Liver (tissue), 8 donors: ENCODE measurements at regions not wholly inside any gene's neighbourhood (a gene's known extent, or its start where the extent isn't known, plus 50 kb on each side); places are given as distances from the start of the nearest gene placed in this dataset.
A peak's percentile ranks its signal among the peaks of the same experiment; 100 is the strongest.

ENCODE experiments used
- DNase-seq: peaks from one replicate; pipeline ENCODE4 v3.0.0-alpha.2; 2017; ENCODE audit warnings: low spot score
- H3K27ac ChIP-seq, 2 donors: one replicate each; pipeline ENCODE4 v1.7.0; 2013; ENCODE audit warnings: inconsistent platforms in 2 of 2, low read length in 2 of 2, control low read depth in 1 of 2, low read depth in 1 of 2, mild to moderate bottlenecking in 1 of 2
- H3K27me3 ChIP-seq, 4 donors: one replicate each; pipeline versions ENCODE4 v1.6.1 to v1.7.0; 2013; ENCODE audit warnings: low read length in 3 of 4, inconsistent platforms in 1 of 4, mild to moderate bottlenecking in 1 of 4, moderate library complexity in 1 of 4; ENCODE audit not compliant: control insufficient read depth in 4 of 4, insufficient read depth in 4 of 4
- H3K36me3 ChIP-seq, 4 donors: one replicate each; pipeline versions ENCODE4 v1.6.1 to v1.7.0; 2013; ENCODE audit warnings: low read length in 3 of 4, mild to moderate bottlenecking in 3 of 4, low read depth in 1 of 4, moderate library complexity in 1 of 4; ENCODE audit not compliant: control insufficient read depth in 4 of 4, insufficient read depth in 3 of 4
- H3K4me1 ChIP-seq, 4 donors: one replicate each; pipeline versions ENCODE4 v1.6.1 to v1.7.0; 2013; ENCODE audit warnings: low read length in 3 of 4, mild to moderate bottlenecking in 3 of 4, moderate library complexity in 1 of 4; ENCODE audit not compliant: control insufficient read depth in 4 of 4, insufficient read depth in 4 of 4
- H3K4me3 ChIP-seq, 3 donors: one replicate each; pipeline versions ENCODE4 v1.6.1 to v1.7.0; 2013; ENCODE audit warnings: low read length in 3 of 3, control low read depth in 1 of 3, low read depth in 1 of 3, mild to moderate bottlenecking in 1 of 3
- H3K9ac ChIP-seq, 2 donors: one replicate each; pipeline ENCODE4 v1.7.0; 2013; ENCODE audit warnings: low read length in 2 of 2, mild to moderate bottlenecking in 2 of 2, moderate library complexity in 2 of 2, control low read depth in 1 of 2, low read depth in 1 of 2
- H3K9me3 ChIP-seq, 4 donors: one replicate each; pipeline versions ENCODE4 v1.6.1 to v1.7.0; 2013; ENCODE audit warnings: low read length in 3 of 4; ENCODE audit not compliant: control insufficient read depth in 4 of 4
- ATF3 ChIP-seq: IDR thresholded peaks from 2 replicates; pipeline ENCODE4 v1.6.1; 2016; ENCODE audit warnings: antibody characterized with exemption
- CTCF ChIP-seq: fragments of 150-350 bp; IDR thresholded peaks from 2 replicates; pipeline ENCODE4 v1.5.1; 2017; ENCODE audit warnings: improper control_type of control experiment, low read depth, low read length; ENCODE audit not compliant: missing input control
- EGR1 ChIP-seq, 2 donors: IDR thresholded peaks; 2 replicates each; pipeline ENCODE4 v1.6.1; 2016 to 2018; ENCODE audit warnings: antibody characterized with exemption in 2 of 2, low read depth in 2 of 2
- FOXA1 ChIP-seq: IDR thresholded peaks from 2 replicates; pipeline ENCODE4 v1.6.1; 2016; ENCODE audit warnings: antibody characterized with exemption
- FOXA2 ChIP-seq: IDR thresholded peaks from 2 replicates; pipeline ENCODE4 v1.6.1; 2016; ENCODE audit warnings: antibody characterized with exemption
- GABPA ChIP-seq, 2 donors: IDR thresholded peaks in 1 of 2; conservative IDR thresholded peaks in 1 of 2; 2 replicates each; pipeline ENCODE4 v1.6.1; 2016; ENCODE audit warnings: antibody characterized with exemption in 2 of 2, mild to moderate bottlenecking in 1 of 2, moderate library complexity in 1 of 2
- HNF4A ChIP-seq, 2 donors: conservative IDR thresholded peaks; 2 replicates each; pipeline ENCODE4 v1.6.1; 2016; ENCODE audit warnings: antibody characterized with exemption in 2 of 2, mild to moderate bottlenecking in 2 of 2
- HNF4G ChIP-seq: IDR thresholded peaks from 2 replicates; pipeline ENCODE4 v1.6.1; 2016; ENCODE audit warnings: antibody characterized with exemption
- JUND ChIP-seq, 2 donors: IDR thresholded peaks; 2 replicates each; pipeline ENCODE4 v1.6.1; 2016; ENCODE audit warnings: antibody characterized with exemption in 2 of 2
- MAX ChIP-seq: IDR thresholded peaks from 2 replicates; pipeline ENCODE4 v1.6.1; 2016; ENCODE audit warnings: antibody characterized with exemption
- NR2F2 ChIP-seq: IDR thresholded peaks from 2 replicates; pipeline ENCODE4 v1.6.1; 2016; ENCODE audit warnings: antibody characterized with exemption
- RAD21 ChIP-seq, 2 donors: IDR thresholded peaks; 2 replicates each; pipeline ENCODE4 v1.6.1; 2016; ENCODE audit warnings: antibody characterized with exemption in 2 of 2, mild to moderate bottlenecking in 2 of 2
- REST ChIP-seq: IDR thresholded peaks from 2 replicates; pipeline ENCODE4 v1.6.1; 2016; ENCODE audit warnings: antibody characterized with exemption, mild to moderate bottlenecking
- SP1 ChIP-seq: IDR thresholded peaks from 2 replicates; pipeline ENCODE4 v1.6.1; 2018; ENCODE audit warnings: antibody characterized with exemption, mild to moderate bottlenecking
- TAF1 ChIP-seq: conservative IDR thresholded peaks from 2 replicates; pipeline ENCODE4 v1.6.1; 2016; ENCODE audit warnings: antibody characterized with exemption, mild to moderate bottlenecking
- YY1 ChIP-seq: IDR thresholded peaks from 2 replicates; pipeline ENCODE4 v1.6.1; 2016; ENCODE audit warnings: antibody characterized with exemption, mild to moderate bottlenecking
- ZBTB33 ChIP-seq: IDR thresholded peaks from 2 replicates; pipeline ENCODE4 v1.6.1; 2016; ENCODE audit warnings: antibody characterized with exemption
- WGBS: extraction: QIAGEN DNeasy Blood & Tissue Kit; methylation state at CpG from one replicate; pipeline ENCODE4 v1.1.7; 2013; 5-methylcytosine and 5-hydroxymethylcytosine counted together
- donor health status: healthy.
- donor health status: healthy.
- donor health status: healthy.
- donor health status: healthy.
- donor health status: healthy.

- no peak for TF ChIP-seq SP1
- TF ChIP-seq NR2F2, result peak; percentile 43
- Histone ChIP-seq H3K9me3 (no peaks in the 10 kb centered on the region), H3K4me1 (peaks cover 0 to 2% (median 0%) of the 10 kb centered on the region in 4 donors), H3K4me3 (no peak overlapping the region), H3K9ac (no peak overlapping the region), H3K27me3 (no peaks in the 10 kb centered on the region), H3K36me3 (no peaks in the 10 kb centered on the region), H3K27ac (no peak overlapping the region)
- 54% methylated on average over 3 of the region's 3 CpGs for WGBS
- DNase-seq, result no peak
These were observed 365.2 kb upstream of the JARID2 start for GRCh38 chr6:14880677-14881076.

- no peak overlapping the region for H3K4me3 ChIP-seq
- no peak overlapping the region for H3K9ac ChIP-seq
- H3K36me3 ChIP-seq, result no peaks in the 10 kb centered on the region
- no peak overlapping the region for H3K27ac ChIP-seq
- H3K27me3 ChIP-seq, result no peaks in the 10 kb centered on the region
- WGBS, result 86% methylated on average over 4 of the region's 4 CpGs
- TF ChIP-seq GABPA (IDR thresholded peaks at IDR 0.05 in 1 of 2, conservative IDR thresholded peaks at IDR 0.05 in 1 of 2) (no peak), FOXA1 (no peak), YY1 (no peak), HNF4G (no peak), RAD21 (IDR thresholded peaks at IDR 0.05) (no peak), REST (no peak), ATF3 (no peak), ZBTB33 (no peak), EGR1 (IDR thresholded peaks at IDR 0.05; ENCODE audit: low read depth in 2 of 2) (no peak), JUND (IDR thresholded peaks at IDR 0.05) (no peak), MAX (no peak), SP1 (no peak), NR2F2 (no peak), FOXA2 (no peak), HNF4A (conservative IDR thresholded peaks at IDR 0.05) (no peak), TAF1 (no peak), CTCF (no peak)
- H3K9me3 ChIP-seq, result no peaks in the 10 kb centered on the region
- H3K4me1 ChIP-seq, result peaks cover 0 to 2% (median 0%) of the 10 kb centered on the region in 4 donors
- DNase-seq, result no peak
These were observed 364.5 kb upstream of the JARID2 start for GRCh38 chr6:14881398-14881797.
